KBM-7 (cell line): ENCODE measurements at regions not wholly inside any gene's neighbourhood (a gene's known extent, or its start where the extent isn't known, plus 50 kb on each side); places are given as distances from the start of the nearest gene placed in this dataset.

Experiments used
- DNase-seq: peaks from one replicate; pipeline ENCODE4 v3.0.0-alpha.2; 2015
- in situ Hi-C: fragments of 300-500 bp; cut with MboI; formaldehyde crosslinking; loops from 2 replicates; pipeline ENCODE4 v1.14.3; 2020; ENCODE audit warnings: low sequenced_read_pairs, low pct_unique_long_range_greater_than_20kb, mixed read lengths

DNA sequence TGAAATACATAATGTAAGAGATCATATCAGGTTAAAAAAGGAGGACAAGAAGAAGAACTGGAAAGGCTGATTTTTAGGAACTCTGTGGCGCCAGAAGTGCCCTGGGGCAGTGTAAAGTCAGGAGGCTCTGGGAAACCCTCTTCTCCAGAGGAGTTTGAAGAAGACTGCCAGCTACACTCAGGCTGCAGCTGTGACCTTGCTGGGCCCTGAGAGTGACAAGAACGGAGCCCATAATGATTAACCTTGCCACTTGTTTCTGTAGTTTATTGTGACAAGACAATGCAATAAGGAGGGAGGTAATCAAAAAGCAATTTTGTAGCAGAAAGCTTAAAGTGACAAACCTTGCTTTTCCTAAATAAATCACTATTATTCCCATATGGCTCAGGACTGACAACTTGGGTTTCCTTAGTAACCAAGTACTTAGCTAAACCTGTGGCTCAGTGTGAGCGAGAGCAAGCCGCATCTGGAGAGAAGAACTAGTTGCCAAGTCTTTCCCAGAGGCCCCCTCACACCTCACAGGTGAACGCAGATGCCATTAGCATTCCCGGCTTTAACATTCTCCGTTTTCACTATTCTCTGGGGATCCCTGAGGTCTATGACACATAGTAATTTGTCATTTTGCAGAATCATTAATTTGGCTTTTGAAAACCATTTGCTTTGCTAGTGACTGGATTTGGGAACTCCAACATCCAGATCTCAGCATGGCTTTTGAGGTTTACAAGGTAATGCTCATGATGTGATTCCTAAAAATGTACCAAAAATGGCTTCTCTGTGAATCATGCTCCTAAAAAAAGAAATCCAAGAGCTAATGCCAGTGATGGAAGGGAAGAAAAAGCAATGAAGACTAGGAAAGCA is 115.9 kb downstream of the OMA1 start:
- no peak for DNase-seq
- in situ Hi-C loops = no loop called here

GRCh38 chr1:58426918-58427317 is 119.6 kb downstream of the OMA1 start:
- in situ Hi-C loops = no loop called here

GRCh38 chr1:58422436-58422835 is 124.1 kb downstream of the OMA1 start:
- DNase-seq = no peak
- in situ Hi-C loops = no loop called here

More at GRCh38 chr1:58426918-58427317, 119.6 kb downstream of the OMA1 start:
- DNase-seq = no peak

GRCh38 chr1:58418283-58419228 is 128.0 kb downstream of the OMA1 start:
- DNase-seq = no peak
- in situ Hi-C loops = no loop called here

GRCh38 chr1:58412071-58412580 is 134.4 kb downstream of the OMA1 start:
- DNase-seq = no peak
- in situ Hi-C loops = no loop called here

GRCh38 chr1:58409890-58410289 is 136.6 kb downstream of the OMA1 start:
- in situ Hi-C loops = no loop called here
- no peak for DNase-seq

DNA sequence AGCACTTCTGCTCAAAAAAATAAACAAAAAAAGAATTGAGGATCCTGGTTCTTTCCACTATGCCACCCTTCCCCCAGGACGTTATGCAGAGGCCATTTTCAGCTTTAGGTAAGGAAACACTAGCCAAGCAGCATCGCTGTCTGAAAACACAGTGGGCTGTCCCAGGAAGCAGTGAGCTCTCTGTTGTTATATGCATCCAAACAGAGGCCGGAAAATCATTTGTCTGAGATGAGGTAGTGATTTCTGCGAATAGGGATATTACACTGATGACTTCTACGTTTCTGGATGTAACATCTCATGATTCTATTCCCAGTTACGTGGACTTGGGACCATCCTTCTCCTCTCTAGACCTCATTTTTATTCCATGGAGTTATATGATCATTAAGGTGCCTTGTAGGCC is 137.2 kb downstream of the OMA1 start:
- in situ Hi-C loops = no loop called here
- DNase-seq = no peak

DNA sequence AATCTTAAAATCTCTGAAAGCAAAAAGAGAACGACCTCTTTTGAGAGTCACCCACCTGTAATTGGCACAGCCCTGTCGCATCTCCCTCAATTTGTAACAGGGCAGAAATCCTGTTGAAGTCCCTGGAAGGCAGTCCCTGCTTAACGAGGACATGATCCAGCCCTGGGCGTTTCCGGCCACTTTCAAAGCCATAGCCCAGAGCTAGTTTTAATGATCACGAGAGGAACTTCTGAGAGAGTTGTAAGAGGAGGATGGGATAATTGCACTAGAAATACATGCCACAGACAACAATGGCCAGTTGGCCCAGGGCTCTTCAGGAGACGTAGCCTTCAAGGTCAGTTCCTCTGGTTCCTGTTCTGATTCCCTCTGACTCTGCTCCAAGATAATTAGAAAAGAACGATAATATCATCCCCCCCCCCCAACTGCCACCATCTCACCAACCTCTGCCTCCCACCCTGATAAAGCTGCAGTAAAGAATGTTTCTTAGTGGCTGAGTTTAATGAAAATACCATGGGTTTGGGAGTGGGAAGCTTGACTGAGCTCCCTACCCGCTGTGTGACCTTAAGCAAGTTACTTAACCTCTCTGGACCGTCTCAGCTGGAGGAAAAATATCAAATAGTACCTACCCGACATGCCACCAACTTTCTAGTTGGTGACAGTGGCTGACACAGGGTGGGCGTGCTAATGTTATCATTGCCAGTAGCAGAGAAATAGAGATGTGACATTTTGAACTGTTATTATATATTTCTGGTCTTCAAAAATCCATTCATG is 140.0 kb downstream of the OMA1 start:
- DNase-seq = no peak
- in situ Hi-C loops = no loop called here

GRCh38 chr1:58405660-58406059 is 140.9 kb downstream of the OMA1 start:
- no peak for DNase-seq
- in situ Hi-C loops = no loop called here

GRCh38 chr1:58403894-58404293 is 142.6 kb downstream of the OMA1 start:
- no peak for DNase-seq
- in situ Hi-C loops = no loop called here

DNA sequence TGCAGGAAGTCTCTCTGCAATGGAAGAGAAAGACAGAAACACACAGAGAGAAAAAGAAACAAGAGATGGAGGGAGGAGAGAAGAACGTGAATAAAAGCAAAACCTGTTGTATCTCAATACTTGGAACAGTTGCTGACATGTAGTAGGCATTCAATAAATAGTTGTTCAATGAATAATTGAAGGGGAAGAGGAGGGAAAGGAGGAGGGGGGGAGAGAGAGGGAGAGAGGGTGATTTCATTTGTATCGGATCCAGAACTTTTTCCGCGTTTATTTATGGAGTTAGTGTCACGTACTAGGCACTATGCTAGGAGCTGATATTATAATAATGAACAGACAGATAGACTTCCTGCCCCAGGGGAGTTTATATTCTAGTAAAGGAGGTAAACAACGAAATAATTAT is 144.1 kb downstream of the OMA1 start:
- in situ Hi-C loops = no loop called here
- no peak for DNase-seq

DNA sequence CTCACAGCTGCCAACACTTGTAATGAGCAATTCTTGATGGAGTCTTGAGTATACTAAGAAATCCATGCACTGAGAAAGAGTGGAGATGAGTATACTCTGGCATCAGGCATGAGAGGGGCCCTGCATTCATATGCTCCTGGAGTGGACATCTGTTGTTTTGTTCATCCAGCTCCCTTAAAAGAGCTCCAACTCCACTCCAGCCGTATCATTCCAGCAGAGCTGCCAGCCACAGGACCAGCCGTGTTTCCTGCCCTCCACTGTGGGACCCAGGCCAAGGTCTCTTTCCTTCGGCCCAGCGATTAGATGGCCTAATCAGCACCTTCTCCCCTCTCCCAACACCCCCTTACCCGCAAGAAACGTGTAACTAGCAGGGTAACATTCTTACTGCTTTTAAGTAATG is 144.5 kb downstream of the OMA1 start:
- in situ Hi-C loops = no loop called here
- DNase-seq = no peak

- in situ Hi-C loops = no loop called here
- no peak for DNase-seq
Measured at GRCh38 chr1:58399176-58399575, 147.3 kb downstream of the OMA1 start.

DNA sequence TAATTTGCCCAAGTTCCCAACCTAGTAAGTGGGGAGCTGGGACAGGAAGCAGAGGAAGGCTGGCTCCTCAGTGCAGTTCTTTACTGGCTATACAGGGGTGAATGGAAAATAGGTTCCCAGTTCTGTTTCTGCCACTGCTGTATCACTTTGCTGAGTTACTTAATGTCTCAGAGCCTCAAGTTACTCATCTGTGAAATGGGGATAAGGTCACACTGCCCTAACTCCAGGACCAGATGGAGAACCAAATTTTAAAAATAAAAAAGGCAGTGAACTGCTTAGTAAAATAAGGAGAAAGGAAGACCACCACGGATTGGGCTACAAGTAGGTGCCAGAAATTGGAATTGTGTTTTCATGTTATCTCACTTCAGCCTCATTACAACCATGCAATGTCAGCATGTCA is 147.8 kb downstream of the OMA1 start:
- DNase-seq = peak; percentile 24
- in situ Hi-C loops = no loop called here

DNA sequence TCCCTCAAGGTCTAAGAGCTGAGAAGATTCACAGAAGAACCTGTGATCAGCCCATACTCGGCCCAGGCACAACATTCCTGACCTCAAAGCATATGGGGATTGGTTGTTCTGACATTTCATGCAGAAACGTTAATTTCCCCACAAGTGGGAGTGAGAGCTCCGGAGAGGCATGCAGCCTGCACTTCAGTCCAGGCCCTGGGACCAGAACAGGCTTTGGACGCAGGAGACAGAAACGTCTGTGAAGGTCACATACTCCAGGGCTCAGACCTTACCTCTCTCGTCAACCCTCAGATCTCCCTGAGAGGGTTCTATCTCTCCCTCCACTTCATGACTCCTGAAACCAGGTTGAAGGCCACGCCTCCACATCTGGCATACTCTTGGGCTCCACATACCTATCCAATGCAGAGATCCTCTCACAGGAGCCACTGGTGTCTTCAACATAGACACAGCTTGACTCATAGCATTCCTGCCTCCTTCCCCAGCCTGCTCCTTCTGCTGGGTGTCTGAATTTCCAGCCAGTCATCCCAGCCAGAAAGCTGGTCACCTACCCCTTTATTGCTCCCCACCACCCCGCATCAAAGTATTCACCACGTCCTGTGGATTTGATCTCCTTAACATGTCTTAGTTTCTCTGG is 149.2 kb downstream of the OMA1 start:
- in situ Hi-C loops = no loop called here
- DNase-seq = no peak

- no peak for DNase-seq
- in situ Hi-C loops = no loop called here
Measured at GRCh38 chr1:58396150-58396549, 150.4 kb downstream of the OMA1 start.

GRCh38 chr1:58395355-58395754 is 151.2 kb downstream of the OMA1 start:
- in situ Hi-C loops = no loop called here
- peak; percentile 46 for DNase-seq

- in situ Hi-C loops = no loop called here
- no peak for DNase-seq
Measured at GRCh38 chr1:58392083-58392482, 154.4 kb downstream of the OMA1 start.

GRCh38 chr1:58391514-58391913 is 155.0 kb downstream of the OMA1 start:
- DNase-seq = no peak
- in situ Hi-C loops = no loop called here
